GM11168 (cell line): ENCODE measurements at regions not wholly inside any gene's neighbourhood (a gene's known extent, or its start where the extent isn't known, plus 50 kb on each side); places are given as distances from the start of the nearest gene placed in this dataset.
"Not testable (repeated sequence)": the region's sequence is repeated elsewhere in the genome, so short reads cannot be mapped to it uniquely, and the experiment has no call there.

ENCODE experiments used
- in situ Hi-C: fragments of 300-500 bp; cut with MboI; formaldehyde crosslinking; loops from one replicate; pipeline ENCODE4 v1.12.0; 2022; ENCODE audit warnings: low sequenced_read_pairs; ENCODE audit not compliant: unreplicated experiment

DNA sequence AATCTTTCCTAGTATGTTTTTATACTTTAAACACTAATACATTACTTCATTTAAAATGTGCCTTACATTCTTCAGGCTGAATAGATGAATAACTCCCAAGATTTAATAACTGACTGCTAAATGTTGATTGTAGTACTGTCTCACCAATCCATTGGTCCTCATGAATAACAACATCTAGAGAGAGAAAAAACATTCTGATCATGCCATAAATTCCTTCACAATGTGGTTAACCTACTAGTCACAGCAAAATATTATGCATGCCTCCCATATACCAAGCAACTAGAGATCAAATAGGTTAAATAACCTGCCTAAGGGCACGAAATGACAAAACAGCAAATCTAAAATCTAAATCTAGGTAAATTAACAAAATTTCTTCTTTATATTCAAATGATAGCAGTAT lies 66.2 kb downstream of the SYT15 start:
- in situ Hi-C loops, result not testable (repeated sequence)

DNA sequence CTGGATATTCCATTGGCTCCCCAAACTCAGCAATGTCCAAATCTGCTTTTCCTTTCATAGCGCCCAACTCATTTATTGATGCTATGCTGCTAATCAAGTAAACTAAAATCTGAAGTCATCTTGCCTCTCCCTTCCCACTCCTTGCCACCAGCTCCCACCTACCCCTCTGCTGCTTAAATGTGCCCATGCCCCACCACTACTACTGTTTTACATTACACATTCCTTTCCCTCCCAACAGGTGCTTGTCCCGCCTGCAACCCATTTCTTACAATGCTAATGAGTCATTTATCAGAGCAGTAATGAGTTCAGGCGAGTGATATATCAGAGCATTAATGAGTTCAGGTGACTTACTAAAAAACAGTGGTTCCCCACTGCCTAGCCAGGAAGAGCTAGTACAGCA lies 67.2 kb downstream of the SYT15 start:
- in situ Hi-C loops, result not testable (repeated sequence)

DNA sequence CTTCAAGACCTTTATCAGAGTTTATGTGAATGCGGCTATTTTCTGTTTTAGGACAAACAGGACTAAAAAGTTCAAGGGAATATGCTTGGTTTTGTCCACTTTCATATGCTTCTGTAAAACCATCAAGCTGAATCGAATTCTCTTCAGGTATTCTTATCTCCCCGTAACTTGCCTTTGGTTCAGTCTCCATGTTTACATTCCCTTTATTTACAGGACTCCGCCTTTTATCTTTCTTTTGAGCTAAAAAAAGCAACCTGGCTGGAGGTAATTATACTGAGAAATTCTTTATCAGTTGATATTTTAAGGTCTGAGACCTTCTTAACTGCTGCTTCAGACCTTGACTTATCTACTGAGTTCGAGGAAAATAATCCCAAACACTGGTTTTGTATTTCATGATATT lies 72.0 kb downstream of the SYT15 start:
- in situ Hi-C loops, result loop anchor here (10.0 kb wide), 1 partner anchor 1034 kb away; no protein-coding TSS in a partner anchor

DNA sequence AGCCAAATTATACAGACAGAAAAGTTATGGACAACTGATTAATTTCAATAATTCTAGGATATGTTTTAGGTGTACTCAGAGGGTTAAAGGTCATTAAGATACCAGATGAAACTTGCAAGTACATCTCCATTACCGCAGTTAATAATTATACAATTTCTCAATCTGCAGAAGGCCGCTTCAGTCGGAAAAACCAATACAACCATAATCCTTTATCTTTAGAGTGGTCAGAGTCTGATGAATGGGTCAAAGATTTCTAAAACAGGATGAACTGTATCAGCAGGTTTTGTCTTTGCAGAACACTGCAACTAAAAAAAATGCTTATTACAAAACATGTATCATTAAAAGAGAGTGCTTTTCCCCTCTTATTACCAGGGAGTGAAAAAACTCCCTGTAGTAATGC lies 78.5 kb downstream of the SYT15 start:
- in situ Hi-C loops, result loop anchor here (10.0 kb wide), 1 partner anchor 1027 kb away; no protein-coding TSS in a partner anchor

DNA sequence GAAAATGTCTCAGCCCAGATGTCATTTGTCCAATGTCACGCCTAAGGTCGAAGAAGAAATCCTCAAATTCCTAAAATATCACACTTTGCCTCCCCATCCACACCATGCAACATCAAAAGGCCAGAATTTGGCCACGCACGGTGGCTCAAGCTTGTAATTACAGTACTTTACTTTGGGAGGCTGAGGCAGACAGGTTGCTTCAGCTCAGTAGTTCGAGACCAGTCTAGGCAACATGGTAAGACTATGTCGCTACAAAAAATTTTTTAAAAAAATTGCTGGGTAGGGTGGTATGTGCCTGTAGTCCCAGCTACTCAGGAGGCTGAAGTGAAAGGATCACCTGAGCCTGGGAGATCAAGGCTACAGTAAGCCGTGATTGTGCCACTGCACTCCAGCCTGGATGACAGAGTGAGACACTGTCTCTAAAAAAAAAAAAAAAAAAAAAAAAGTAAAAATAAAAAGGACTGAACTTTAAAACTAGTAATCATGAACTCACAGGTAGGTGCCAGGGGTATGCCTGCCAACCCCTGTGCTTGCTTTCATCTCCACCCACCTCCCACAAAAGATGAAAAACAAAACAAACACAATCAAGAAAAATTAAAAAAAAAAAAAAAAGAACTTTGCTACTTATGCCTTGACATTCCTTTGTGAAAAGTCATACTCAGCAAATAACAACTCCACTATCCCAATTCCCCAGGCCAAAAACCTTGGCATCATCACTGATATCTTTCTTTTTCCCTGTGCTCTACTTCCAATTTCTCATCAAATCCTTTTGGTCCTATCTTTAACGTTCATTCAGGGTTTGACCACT lies 81.3 kb downstream of the SYT15 start:
- in situ Hi-C loops, result not testable (repeated sequence)

DNA sequence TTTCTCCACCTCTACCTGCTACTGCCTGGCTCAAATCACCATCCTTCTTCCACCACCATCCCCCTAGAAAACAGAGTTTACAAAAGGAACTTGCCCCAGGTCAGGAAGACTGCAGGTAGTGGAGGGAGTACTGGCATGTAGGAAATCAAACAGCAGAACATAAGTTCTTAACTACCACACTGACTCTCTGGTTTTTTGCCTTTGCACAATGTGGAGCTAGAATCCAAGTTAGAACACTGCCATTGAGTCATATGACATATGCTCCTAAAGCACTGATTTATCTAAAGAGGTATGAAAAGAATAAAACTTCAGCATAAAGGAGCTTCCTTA lies 81.9 kb downstream of the SYT15 start:
- in situ Hi-C loops, result not testable (repeated sequence)

DNA sequence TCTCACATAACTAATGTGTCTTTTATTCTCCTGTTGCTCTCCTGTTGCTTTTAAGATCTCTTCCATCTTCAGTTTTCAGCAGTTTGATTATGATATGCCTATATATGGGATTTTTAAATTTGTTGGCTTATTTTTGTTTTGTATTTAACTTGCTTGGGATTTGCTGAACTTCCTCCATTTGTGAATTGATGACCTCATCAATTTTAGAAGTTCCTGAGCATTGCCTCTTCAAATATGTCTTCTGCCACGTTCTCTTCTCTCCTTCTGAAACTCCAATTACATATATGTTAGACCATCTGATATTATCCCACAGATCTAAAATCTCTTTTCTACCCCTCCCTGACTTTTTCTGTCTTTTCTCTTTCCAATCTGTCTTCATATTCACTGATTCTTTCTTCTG lies 86.6 kb downstream of the SYT15 start:
- in situ Hi-C loops, result not testable (repeated sequence)

DNA sequence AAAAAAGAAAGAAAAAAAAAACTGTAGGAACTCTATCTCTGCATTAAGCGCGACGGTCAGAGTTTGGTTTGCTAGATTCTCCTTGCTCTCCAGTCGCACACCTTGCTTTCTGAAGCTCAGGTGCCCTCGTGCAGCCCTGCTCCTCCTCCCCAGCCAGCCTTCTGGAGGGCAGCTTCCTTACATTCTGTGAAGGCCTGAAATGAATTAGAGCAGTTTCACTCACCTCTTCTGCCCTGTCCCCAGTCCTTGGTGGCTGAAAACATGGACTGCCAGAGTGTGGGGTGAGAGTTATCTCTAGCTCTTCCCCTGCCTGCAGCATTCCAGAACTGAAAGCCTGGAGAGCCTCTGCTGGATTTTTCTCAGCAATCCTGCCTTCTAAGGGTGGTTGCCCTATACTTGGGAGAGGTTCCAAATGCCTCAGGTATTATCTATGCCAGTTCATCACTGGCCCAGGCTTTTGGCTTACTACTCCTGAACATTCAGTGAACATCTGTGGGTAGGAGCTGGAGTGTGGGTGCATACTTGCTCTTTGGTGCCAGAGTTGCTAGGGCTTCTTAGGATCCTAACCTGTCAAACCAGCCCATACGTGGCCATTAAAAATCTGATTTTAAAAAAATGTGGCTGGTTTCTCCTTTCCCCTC lies 89.5 kb downstream of the SYT15 start:
- in situ Hi-C loops, result not testable (repeated sequence)

DNA sequence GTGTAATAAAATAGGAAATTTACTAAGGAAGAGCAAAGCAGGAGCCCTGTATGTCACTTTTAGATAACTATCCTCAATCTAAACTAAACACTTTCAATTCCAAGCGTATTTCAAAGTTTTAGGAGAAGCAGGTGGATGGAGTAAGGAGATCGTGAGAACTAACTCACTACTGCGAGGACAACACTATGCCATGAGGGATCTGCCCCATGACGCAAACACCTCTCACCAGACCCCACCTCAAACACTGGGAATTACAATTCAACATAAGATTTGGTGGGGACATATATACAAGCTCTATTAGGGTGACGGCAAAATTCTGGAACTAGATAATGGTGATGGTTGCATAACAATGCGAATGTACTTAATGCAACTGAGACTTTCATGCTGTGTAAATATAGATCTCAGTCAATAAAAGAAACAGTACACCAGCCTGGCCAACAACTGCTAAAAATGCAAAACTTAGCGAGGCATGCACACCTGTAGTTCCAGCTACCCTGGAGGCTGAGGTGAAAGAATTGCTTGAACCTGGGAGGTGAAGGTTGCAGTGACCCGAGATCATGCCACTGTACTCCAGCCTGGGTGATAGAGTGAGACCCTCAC lies 99.0 kb downstream of the SYT15 start:
- in situ Hi-C loops, result not testable (repeated sequence)

DNA sequence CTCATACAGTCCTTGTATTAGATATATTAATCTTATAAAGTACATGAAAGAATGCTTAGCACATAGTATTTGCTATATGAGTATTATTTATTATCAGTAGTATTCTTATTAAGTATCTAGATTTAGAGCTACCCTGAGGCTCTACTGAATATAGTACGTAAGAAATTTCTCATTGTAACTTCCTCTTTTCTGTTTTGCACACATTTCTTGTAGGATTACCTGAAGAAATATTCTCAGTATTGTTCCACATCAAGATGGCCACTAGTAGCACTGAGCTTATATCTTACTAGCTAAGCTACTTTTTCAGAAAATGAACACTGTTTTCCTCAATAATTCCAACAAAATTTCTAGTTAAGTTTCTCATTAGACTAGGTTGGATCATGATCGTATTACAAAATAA lies 112.5 kb downstream of the SYT15 start:
- in situ Hi-C loops, result not testable (repeated sequence)

DNA sequence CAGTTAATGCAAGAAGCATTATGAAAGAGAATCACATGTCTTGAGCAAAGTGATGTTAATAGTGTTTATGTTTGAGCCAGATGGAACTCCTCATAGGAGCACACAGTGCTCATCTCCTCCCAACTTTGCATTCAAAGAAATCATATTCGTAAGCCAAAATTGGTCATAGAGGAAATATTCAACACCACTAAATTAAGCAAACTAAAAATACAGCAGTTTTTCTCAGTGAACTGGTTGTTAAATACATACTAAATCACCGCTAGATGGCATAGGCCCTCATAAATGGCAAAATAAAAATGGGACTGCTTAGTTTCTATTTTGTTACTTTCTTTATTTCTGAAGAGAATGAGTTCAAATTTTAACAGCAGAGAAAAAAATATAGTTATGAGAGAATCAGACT lies 114.3 kb downstream of the SYT15 start:
- in situ Hi-C loops, result not testable (repeated sequence)

DNA sequence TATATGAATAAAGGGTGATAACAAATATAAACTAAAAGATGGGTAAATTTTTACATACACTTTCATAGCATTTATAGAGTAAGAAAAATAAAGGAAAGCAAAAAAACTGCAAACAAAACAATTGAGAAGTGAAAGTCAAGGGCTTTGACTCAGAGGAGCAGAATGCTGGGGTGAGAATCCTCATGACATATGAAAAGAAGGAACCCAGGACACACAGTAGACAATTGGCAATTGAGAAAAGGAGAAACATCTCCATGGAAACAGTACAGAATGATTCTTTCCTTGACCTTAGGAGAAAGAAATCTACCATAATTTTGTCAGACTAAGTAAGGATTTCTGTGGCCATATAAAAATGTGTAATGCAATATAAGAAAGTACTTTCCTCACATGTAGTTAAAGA lies 138.3 kb downstream of the SYT15 start:
- in situ Hi-C loops, result not testable (repeated sequence)

DNA sequence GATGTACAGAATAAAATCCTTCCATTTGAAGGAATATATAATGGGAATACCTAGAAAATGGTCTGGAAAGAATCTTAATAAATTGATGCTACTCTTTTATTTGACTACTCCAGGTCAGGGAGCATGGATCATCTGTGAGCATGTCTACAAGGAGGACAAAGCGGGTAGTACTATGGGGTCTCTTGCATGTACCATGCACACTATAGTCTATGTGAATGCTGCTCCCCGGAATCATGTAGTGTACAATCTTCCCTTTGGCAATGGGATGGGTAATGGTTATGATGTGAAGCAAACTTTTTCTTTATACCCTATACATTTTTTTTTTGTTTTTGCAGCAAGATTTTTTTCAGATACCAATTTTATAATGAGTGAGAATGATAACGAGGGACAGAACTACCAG lies 139.1 kb downstream of the SYT15 start:
- in situ Hi-C loops, result not testable (repeated sequence)

DNA sequence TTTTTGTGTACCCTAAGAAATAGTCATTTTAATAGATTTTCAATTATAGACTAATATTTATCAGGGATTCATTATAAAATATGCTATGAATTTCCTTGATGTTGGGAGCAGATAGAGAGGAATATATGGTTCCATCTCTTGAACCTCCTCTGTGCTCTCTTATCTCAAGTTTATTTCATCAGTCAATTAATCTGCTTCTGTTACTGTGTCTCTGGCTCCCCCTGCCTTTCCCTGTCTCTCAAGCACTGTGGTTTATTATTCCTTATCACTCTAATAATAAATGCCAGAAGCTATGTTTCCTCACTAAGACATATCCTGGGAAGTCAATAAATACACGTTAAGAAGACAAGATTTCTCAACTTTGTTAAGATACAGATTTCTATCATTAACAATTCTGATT lies 141.5 kb downstream of the SYT15 start:
- in situ Hi-C loops, result not testable (repeated sequence)

DNA sequence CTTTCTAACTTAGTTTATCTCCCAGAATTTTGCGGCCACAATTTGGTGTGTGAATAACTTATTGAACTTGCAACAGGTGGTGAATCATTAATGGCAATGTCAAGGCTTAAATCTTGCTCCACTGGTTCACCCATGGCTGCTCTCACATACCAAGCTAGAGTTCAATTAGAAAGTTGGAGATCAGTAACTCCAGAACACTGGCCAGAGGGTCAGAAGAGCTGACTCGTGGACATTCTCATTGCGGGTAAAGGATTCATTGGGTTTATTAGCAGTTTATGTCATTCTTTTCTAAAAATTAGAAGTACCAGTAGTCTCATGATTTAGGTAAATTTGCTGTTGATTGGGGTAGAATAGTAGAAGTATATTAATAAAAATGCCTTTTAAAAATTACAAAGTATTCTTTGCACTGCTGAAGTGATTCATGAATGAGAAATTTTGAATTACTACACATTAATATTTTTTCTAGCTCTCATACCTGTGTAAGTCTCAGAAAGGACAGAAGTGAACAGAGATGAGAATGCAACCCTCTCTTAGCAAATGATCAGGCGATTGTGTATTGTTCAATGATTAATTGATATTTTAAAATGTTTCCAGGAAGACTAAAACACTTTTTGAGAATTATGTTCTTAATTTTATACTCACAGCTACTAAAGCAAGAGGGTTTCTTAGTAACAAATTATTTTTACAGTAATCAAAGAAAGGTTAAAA lies 142.0 kb downstream of the SYT15 start:
- in situ Hi-C loops, result not testable (repeated sequence)

DNA sequence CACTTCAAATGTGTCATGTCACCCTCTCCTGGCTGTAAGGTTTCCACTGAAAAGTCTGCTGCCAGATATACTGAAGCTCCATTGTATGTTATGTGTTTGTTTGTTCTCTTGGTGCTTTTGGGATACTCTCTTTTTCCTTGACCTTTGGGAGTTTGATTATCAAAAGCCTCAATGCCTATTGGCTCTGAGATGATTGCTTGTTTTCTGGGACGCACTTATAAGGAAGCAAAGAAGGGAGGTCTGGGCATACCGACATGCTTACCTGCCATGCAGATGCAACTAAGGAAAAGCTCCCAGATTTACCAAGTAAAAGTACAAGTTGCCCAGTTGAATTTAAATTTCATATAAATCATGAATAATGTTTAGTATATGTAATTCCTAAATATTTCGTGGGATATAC lies 145.3 kb downstream of the SYT15 start:
- in situ Hi-C loops, result not testable (repeated sequence)

DNA sequence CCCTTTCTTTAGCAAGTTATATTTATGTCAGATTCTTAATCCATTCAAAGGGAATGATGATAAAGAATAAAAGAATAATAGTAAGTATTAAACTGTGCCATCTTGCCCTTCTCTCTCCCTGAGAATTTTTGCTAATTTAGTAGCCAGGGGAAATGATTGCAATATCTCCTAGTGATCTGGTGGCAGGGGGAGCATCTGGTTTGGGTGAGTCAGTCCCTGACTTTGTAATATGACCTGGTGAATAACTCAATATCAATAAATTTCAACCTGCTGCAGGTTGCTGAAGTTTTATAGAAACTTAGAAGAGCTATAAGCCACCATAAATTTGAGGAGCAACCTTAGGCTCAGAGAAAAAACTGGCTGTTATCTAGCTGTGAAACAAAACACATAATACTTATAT lies 149.4 kb downstream of the SYT15 start:
- in situ Hi-C loops, result not testable (repeated sequence)

DNA sequence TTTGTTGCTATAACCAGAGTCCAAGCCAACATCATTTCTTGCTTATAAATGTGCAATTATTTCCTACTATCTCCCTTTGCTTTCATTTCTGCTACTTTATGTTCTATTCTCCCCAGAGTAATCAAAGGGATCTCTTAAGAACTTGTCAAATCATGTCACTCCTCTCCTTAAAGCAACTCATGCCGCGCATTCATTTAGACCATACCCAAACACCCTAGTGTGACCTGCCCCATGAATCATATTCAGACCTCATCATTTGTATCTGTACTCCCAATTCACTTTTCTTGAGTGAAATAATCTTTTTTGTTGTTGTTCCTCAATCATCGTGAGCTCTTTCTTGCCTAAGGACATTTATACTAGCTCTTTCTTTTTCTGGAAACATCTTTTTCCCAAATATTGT lies 151.8 kb downstream of the SYT15 start:
- in situ Hi-C loops, result not testable (repeated sequence)

DNA sequence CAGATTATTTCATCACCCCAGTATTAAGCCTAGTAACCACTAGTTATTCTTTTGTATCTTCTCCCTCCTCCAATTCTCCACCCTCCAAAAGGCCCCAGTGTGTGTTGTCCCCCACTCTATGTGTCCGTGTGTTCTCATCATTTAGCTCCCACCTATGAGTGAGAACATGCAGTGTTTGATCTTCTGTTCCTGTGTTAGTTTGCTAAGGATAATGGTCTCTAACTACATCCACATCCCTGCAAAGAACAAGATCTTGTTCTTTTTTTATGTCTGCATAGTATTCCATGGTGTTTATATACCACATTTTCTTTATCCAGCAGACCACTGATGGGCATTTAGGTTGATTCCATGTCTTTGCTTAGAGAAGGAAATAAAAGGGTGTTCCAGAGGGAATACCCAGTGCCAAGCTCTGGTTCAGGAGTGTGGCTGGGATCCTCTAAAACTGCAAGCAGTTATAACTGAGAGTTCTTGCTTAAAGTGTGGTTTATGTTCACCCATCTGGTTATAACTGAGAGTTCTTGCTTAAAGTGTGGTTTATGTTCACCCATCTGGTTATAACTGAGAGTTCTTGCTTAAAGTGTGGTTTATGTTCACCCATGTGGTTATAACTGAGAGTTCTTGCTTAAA lies 154.8 kb downstream of the SYT15 start:
- in situ Hi-C loops, result not testable (repeated sequence)

DNA sequence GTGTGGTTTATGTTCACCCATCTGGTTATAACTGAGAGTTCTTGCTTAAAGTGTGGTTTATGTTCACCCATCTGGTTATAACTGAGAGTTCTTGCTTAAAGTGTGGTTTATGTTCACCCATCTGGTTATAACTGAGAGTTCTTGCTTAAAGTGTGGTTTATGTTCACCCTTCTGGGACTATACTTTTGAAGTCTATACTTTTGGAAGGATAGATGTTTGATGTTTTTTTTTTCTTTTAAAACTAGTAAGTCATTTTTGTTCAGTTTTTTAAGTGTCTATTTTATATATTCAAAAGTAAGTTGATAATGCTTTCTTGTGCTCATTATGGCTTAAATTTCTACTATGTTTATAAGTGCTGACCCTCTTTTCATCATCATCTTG lies 155.3 kb downstream of the SYT15 start:
- in situ Hi-C loops, result not testable (repeated sequence)
